ENCODE measurements at regions not wholly inside any gene's neighbourhood (a gene's known extent, or its start where the extent isn't known, plus 50 kb on each side); places are given as distances from the start of the nearest gene placed in this dataset.

- TF ChIP-seq CTCF (IDR thresholded peaks at IDR 0.05) (no peak), POLR2A (IDR thresholded peaks at IDR 0.05) (no peak), POLR2AphosphoS5 (IDR thresholded peaks at IDR 0.05) (no peak)
These were observed 491.8 kb downstream of the PCNX1 start for GRCh38 chr14:71399057-71399487.

Data from prostate gland (tissue), 2 donors.